K562 (cell line): ENCODE measurements at regions not wholly inside any gene's neighbourhood (a gene's known extent, or its start where the extent isn't known, plus 50 kb on each side); places are given as distances from the start of the nearest gene placed in this dataset.

ENCODE experiments used
- ATAC-seq: fragments of 200-7000 bp; cut with Tn5 transposase; 3 replicates; pipeline ENCODE4 v1.9.1; 2020; ENCODE audit warnings: moderate library complexity
- BruUV-seq: library from RNA; stranded (reverse); fragments of 400-500 nt; replicated peaks from 2 replicates; lab custom pipeline; 2021; lab: Mats Ljungman, UMichigan
- CTCF ChIA-PET: fragments of 300-600 bp; formaldehyde crosslinking; extraction: SDS; loops from one replicate; lab custom pipeline; 2021; ENCODE audit warnings: low intra/inter-chr PET ratio; lab: Yijun Ruan, JAX
- POLR2A ChIA-PET: fragments of 300-600, 350-650 bp; sonication (Branson Sonifier 250); formaldehyde crosslinking; extraction: SDS; loops from one replicate; lab custom pipeline; 2021; ENCODE audit warnings: antibody characterized with exemption, inconsistent platforms; lab: Yijun Ruan, JAX
- DNase-seq, 4 experiments: peaks; one replicate each; pipeline versions ENCODE4 v3.0.0 to v3.0.0-alpha.2; 2011 to 2018; ENCODE audit warnings: low spot score in 3 of 4, mixed read lengths in 3 of 4; ENCODE audit errors: extremely low read depth in 1 of 4
- FAIRE-seq: peaks from 2 replicates; lab custom pipeline; 2011; peaks lifted over from hg19 to GRCh38; lab: Jason Lieb, UNC
- H2AFZ ChIP-seq: 2 replicates; pipeline ENCODE4 v1.6.0; 2011; ENCODE audit warnings: low read depth, low read length, control low read depth, inconsistent platforms
- H3K27ac ChIP-seq: fragments of 200-600 bp; 3 replicates; pipeline ENCODE4 v1.8.0; 2011; ENCODE audit warnings: low read depth, mild to moderate bottlenecking, control low read depth, inconsistent platforms, low read length, moderate library complexity, mixed read lengths; ENCODE audit errors: extremely low read depth
- H3K27me3 ChIP-seq, 2 experiments: fragments of 300-600 bp in 1 of 2; 2 replicates in 1 of 2; 3 replicates in 1 of 2; pipeline versions ENCODE4 v1.6.0 to v1.8.0; 2011; ENCODE audit warnings: inconsistent platforms in 2 of 2, low read length in 2 of 2, mild to moderate bottlenecking in 1 of 2, mixed read lengths in 1 of 2, moderate library complexity in 1 of 2; ENCODE audit not compliant: control insufficient read depth in 2 of 2, insufficient read depth in 2 of 2
- H3K36me3 ChIP-seq: fragments of 300-600 bp; 3 replicates; pipeline ENCODE4 v1.8.0; 2011; ENCODE audit warnings: mild to moderate bottlenecking, low read length, inconsistent platforms; ENCODE audit not compliant: control insufficient read depth, insufficient read depth
- H3K4me1 ChIP-seq, 2 experiments: fragments of 200-600 bp in 1 of 2; replicated peaks in 1 of 2; 2 replicates in 1 of 2; 3 replicates in 1 of 2; pipeline versions ENCODE4 v1.5.1 to v1.8.0; 2011; ENCODE audit warnings: inconsistent platforms in 2 of 2, low read length in 2 of 2, mild to moderate bottlenecking in 1 of 2, mixed read lengths in 1 of 2, moderate library complexity in 1 of 2; ENCODE audit not compliant: control insufficient read depth in 2 of 2, insufficient read depth in 2 of 2
- H3K4me2 ChIP-seq: 2 replicates; pipeline ENCODE4 v1.6.1; 2011; ENCODE audit warnings: low read length, control low read depth, inconsistent platforms, mixed read lengths; ENCODE audit not compliant: insufficient read depth
- H3K4me3 ChIP-seq: fragments of 200-600 bp; sonication (generic), shearing (Covaris generic); 2 replicates; pipeline ENCODE4 v1.5.1; 2016; ENCODE audit warnings: control low read depth, inconsistent platforms
- H3K79me2 ChIP-seq: fragments of 200-600 bp; 3 replicates; pipeline ENCODE4 v1.8.0; 2011; ENCODE audit warnings: low read length, inconsistent platforms; ENCODE audit not compliant: control insufficient read depth, insufficient read depth
- H3K9ac ChIP-seq, 2 experiments: 2 replicates each; pipeline versions ENCODE4 v1.6.0 to v1.6.1; 2011; ENCODE audit warnings: low read depth in 2 of 2, low read length in 2 of 2, control low read depth in 1 of 2, inconsistent platforms in 1 of 2, mild to moderate bottlenecking in 1 of 2, mixed read lengths in 1 of 2; ENCODE audit not compliant: insufficient read depth in 1 of 2
- H3K9me1 ChIP-seq: one replicate; pipeline ENCODE4 v1.6.0; 2011; ENCODE audit warnings: inconsistent platforms, mild to moderate bottlenecking, low read length, moderate library complexity; ENCODE audit not compliant: control insufficient read depth, insufficient read depth
- H3K9me3 ChIP-seq: replicated peaks from 2 replicates; pipeline ENCODE4 v1.5.1; 2011; ENCODE audit warnings: low read depth, low read length, inconsistent platforms; ENCODE audit not compliant: control insufficient read depth, insufficient read depth
- H4K20me1 ChIP-seq: replicated peaks from 2 replicates; pipeline ENCODE4 v1.6.1; 2011; ENCODE audit warnings: low read length, inconsistent platforms, mixed read lengths; ENCODE audit not compliant: control insufficient read depth, insufficient read depth
- JUND ChIP-seq, 2 experiments: IDR thresholded peaks; 2 replicates in 1 of 2; 3 replicates in 1 of 2; pipeline ENCODE4 v1.6.1; 2011; ENCODE audit warnings: borderline replicate concordance in 2 of 2, low read depth in 2 of 2, low read length in 2 of 2, improper control_type of control experiment in 1 of 2, missing biosample characterization in 1 of 2, missing genetic modification characterization in 1 of 2, missing genetic modification reagents in 1 of 2
- TAF7 ChIP-seq: fragments of 450-650 bp; IDR thresholded peaks from 2 replicates; pipeline ENCODE4 v1.6.1; 2016; ENCODE audit warnings: missing genetic modification characterization, missing compliant biosample characterization
- TBP ChIP-seq: optimal IDR thresholded peaks from 2 replicates; pipeline ENCODE3; 2011; ENCODE audit warnings: low read depth, low read length, improper control_type of control experiment
- ZNF41 ChIP-seq: fragments of 250-450 bp; sonication (Bioruptor Pico); conservative IDR thresholded peaks from 2 replicates; pipeline ENCODE4 v1.4.0; 2020; ENCODE audit warnings: mild to moderate bottlenecking
- WGBS: fragments of 100-300 bp; shearing (Covaris generic); methylation state at CpG from one replicate; pipeline ENCODE4 v1.1.6; 2016; ENCODE audit warnings: low coverage, mixed read lengths; ENCODE audit not compliant: insufficient coverage; ENCODE audit errors: missing lambda C conversion rate; 5-methylcytosine and 5-hydroxymethylcytosine counted together
- in situ Hi-C: fragments of 300-500 bp; cut with MboI; formaldehyde crosslinking; loops from 4 replicates; pipeline ENCODE4 v1.15.0; 2018; ENCODE audit warnings: inconsistent platforms, mixed read lengths
- intact Hi-C: fragments of 100-400 bp; cut with micrococcal nuclease; formaldehyde crosslinking; loops from 2 replicates; pipeline ENCODE4 v1.14.2; 2022
- TF ChIP-seq, protein P1 (sequence below), 2 experiments: IDR thresholded peaks; 2 replicates each; pipeline ENCODE4 v1.6.1; 2012; ENCODE audit warnings: improper control_type of control experiment in 2 of 2, low read depth in 2 of 2, low read length in 2 of 2, borderline replicate concordance in 1 of 2
- TF ChIP-seq, protein P2 (sequence below): fragments of 250-450 bp; sonication (Bioruptor Pico); IDR thresholded peaks from 2 replicates; pipeline ENCODE4 v1.8.0; 2022; ENCODE audit warnings: inconsistent platforms, mild to moderate bottlenecking, moderate library complexity, borderline replicate concordance
- TF ChIP-seq, protein P3 (sequence below): sonication (generic); formaldehyde crosslinking; IDR thresholded peaks from 2 replicates; pipeline ENCODE4 v1.8.1; 2022; ENCODE audit warnings: missing genetic modification reagents

DNA sequence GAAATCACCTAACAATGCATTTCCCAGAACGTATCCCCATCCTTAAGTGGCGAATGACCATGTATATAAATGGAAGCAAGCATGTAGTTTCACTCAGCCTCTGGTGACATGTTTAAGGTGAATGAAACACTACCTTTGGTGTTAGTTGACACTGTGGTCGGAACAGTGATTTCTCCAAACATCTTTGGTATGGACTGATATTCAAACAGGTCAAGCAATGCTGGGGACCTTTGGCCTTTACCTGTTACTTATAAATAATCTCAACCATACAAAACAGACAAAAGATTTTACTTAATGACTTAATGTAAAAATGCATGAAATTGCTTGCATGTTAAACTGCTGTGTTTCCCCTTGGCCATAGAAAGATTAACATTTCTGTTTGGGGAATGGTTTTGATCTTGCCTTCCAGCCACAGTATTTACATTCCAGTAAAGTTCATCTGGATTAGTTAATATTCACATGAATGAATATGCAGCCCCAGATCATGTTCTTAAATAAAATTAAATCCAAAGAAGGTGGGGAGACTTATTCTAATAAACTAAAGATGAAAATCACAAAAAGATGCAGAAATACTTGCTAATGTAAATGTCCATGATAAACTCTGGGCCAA lies 74.4 kb upstream of the HES1 start (continued):
- TF ChIP-seq, protein P1, sequence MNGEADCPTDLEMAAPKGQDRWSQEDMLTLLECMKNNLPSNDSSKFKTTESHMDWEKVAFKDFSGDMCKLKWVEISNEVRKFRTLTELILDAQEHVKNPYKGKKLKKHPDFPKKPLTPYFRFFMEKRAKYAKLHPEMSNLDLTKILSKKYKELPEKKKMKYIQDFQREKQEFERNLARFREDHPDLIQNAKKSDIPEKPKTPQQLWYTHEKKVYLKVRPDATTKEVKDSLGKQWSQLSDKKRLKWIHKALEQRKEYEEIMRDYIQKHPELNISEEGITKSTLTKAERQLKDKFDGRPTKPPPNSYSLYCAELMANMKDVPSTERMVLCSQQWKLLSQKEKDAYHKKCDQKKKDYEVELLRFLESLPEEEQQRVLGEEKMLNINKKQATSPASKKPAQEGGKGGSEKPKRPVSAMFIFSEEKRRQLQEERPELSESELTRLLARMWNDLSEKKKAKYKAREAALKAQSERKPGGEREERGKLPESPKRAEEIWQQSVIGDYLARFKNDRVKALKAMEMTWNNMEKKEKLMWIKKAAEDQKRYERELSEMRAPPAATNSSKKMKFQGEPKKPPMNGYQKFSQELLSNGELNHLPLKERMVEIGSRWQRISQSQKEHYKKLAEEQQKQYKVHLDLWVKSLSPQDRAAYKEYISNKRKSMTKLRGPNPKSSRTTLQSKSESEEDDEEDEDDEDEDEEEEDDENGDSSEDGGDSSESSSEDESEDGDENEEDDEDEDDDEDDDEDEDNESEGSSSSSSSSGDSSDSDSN (IDR thresholded peaks at IDR 0.05; ENCODE audit: borderline replicate concordance in 1 of 2, low read depth in 2 of 2, low read length in 2 of 2): no peak
- TF ChIP-seq ZNF41 (no peak), TAF7 (tag) (no peak), TBP (no peak)
- TF ChIP-seq, protein P2, sequence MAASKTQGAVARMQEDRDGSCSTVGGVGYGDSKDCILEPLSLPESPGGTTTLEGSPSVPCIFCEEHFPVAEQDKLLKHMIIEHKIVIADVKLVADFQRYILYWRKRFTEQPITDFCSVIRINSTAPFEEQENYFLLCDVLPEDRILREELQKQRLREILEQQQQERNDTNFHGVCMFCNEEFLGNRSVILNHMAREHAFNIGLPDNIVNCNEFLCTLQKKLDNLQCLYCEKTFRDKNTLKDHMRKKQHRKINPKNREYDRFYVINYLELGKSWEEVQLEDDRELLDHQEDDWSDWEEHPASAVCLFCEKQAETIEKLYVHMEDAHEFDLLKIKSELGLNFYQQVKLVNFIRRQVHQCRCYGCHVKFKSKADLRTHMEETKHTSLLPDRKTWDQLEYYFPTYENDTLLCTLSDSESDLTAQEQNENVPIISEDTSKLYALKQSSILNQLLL (CRISPR knock-in tag): no peak
- TF ChIP-seq, all 486 proteins: peak for 0

DNA sequence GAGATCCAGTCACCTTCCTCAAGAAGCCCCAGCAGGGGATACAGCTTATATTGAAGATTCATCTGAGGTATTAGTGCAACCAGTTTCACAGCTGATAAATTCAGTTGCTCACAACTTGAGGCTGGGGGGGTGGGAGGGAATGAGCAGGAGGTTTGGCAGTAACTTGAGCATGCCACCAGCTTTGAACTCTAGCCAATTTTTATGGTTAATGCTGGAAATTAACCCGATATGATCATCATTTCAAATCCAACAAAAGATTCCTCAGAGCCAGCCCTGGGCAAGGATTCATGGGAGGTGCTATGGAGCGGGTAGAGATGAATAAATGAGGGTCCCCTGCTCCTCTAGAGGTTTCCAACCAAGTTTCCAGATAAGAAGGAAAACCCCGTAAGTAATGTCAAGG lies 73.1 kb upstream of the HES1 start:
- Histone ChIP-seq H3K4me1 (peaks cover 0 to 5% of the 10 kb centered on the region in 2 experiments; a peak in 2 of 5 replicates), H3K4me3 (no peak overlapping the region), H3K27ac (no peak overlapping the region), H3K4me2 (no peak overlapping the region), H3K9ac (no peak overlapping the region), H3K27me3 (no peaks in the 10 kb centered on the region)
- POLR2A ChIA-PET: interaction anchor here (0.9 kb wide), 1 partner anchor 11 kb away, joined by 3 read pairs; no protein-coding TSS in a partner anchor
- in situ Hi-C loops: no loop called here
- no TSS peak for BruUV-seq
- ATAC-seq: no peak
- no peak for TF ChIP-seq JUND (IDR thresholded peaks at IDR 0.05; ENCODE audit: borderline replicate concordance, low read depth, low read length)
- TF ChIP-seq JUND (tag; IDR thresholded peaks at IDR 0.05; ENCODE audit: borderline replicate concordance, low read depth, low read length): no peak
- TF ChIP-seq, protein P3, sequence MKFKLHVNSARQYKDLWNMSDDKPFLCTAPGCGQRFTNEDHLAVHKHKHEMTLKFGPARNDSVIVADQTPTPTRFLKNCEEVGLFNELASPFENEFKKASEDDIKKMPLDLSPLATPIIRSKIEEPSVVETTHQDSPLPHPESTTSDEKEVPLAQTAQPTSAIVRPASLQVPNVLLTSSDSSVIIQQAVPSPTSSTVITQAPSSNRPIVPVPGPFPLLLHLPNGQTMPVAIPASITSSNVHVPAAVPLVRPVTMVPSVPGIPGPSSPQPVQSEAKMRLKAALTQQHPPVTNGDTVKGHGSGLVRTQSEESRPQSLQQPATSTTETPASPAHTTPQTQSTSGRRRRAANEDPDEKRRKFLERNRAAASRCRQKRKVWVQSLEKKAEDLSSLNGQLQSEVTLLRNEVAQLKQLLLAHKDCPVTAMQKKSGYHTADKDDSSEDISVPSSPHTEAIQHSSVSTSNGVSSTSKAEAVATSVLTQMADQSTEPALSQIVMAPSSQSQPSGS (CRISPR knock-in tag): no peak
- TF ChIP-seq, all 486 proteins: peak for 0
- CTCF ChIA-PET: no interaction called here
- FAIRE-seq (no peak), DNase-seq (no peak)
- no peaks in the 10 kb centered on the region for H3K36me3 ChIP-seq
- no peaks in the 10 kb centered on the region for H3K79me2 ChIP-seq
- WGBS: 44% methylated on average over 3 of the region's 3 CpGs
- H3K9me3 ChIP-seq: no peaks in the 10 kb centered on the region
- no peaks in the 10 kb centered on the region for H4K20me1 ChIP-seq
- H3K9me1 ChIP-seq: no peaks in the 10 kb centered on the region
- H2AFZ ChIP-seq: no peak overlapping the region
- intact Hi-C loops: no loop called here
